Duodenal mucosa (tissue), 2 donors: ENCODE measurements at regions not wholly inside any gene's neighbourhood (a gene's known extent, or its start where the extent isn't known, plus 50 kb on each side); places are given as distances from the start of the nearest gene placed in this dataset.
"Not testable (repeated sequence)": the region's sequence is repeated elsewhere in the genome, so short reads cannot be mapped to it uniquely, and the experiment has no call there.

ENCODE experiments used
- H3K27ac ChIP-seq: one replicate; pipeline ENCODE4 v1.7.0; 2013; ENCODE audit warnings: low read depth, low read length
- H3K27me3 ChIP-seq, 2 donors: one replicate each; pipeline ENCODE4 v1.7.0; 2013; ENCODE audit warnings: low read length in 2 of 2, control low read depth in 1 of 2; ENCODE audit not compliant: insufficient read depth in 2 of 2, control insufficient read depth in 1 of 2
- H3K36me3 ChIP-seq, 2 donors: one replicate each; pipeline ENCODE4 v1.7.0; 2013; ENCODE audit warnings: low read length in 2 of 2, control low read depth in 1 of 2; ENCODE audit not compliant: insufficient read depth in 2 of 2, control insufficient read depth in 1 of 2
- H3K4me1 ChIP-seq, 2 donors: one replicate each; pipeline ENCODE4 v1.7.0; 2013; ENCODE audit warnings: low read length in 2 of 2, control low read depth in 1 of 2; ENCODE audit not compliant: insufficient read depth in 2 of 2, control insufficient read depth in 1 of 2
- H3K4me3 ChIP-seq, 2 donors: one replicate each; pipeline ENCODE4 v1.7.0; 2013; ENCODE audit warnings: low read length in 2 of 2, low read depth in 1 of 2
- H3K9ac ChIP-seq, 2 donors: one replicate each; pipeline ENCODE4 v1.7.0; 2013; ENCODE audit warnings: low read length in 2 of 2, low read depth in 1 of 2
- H3K9me3 ChIP-seq, 2 donors: one replicate each; pipeline ENCODE4 v1.7.0; 2013; ENCODE audit warnings: low read length in 2 of 2, control low read depth in 1 of 2; ENCODE audit not compliant: control insufficient read depth in 1 of 2

DNA sequence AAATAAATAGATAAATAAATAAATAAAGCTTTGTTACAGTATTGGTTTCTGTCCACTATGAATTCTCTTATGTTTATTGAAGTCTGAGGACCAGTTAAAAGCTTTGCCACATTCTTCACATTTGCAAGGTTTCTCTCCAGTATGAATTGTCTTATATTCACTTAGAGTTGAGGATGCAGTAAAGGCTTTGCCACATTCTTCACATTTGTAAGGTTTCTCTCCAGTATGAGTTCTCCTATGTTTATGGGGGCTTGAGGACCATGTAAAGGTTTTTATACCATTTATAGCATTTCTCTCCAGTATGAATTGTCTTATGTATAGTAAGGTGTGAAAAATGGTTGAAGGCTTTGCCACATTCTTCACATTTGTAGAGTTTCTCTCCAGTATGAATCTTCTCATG is 168.3 kb downstream of the ZNF737 start:
- H3K27me3 ChIP-seq: no peaks in the 10 kb centered on the region
- H3K9me3 ChIP-seq: peaks cover 47 to 56% of the 10 kb centered on the region in 2 donors

DNA sequence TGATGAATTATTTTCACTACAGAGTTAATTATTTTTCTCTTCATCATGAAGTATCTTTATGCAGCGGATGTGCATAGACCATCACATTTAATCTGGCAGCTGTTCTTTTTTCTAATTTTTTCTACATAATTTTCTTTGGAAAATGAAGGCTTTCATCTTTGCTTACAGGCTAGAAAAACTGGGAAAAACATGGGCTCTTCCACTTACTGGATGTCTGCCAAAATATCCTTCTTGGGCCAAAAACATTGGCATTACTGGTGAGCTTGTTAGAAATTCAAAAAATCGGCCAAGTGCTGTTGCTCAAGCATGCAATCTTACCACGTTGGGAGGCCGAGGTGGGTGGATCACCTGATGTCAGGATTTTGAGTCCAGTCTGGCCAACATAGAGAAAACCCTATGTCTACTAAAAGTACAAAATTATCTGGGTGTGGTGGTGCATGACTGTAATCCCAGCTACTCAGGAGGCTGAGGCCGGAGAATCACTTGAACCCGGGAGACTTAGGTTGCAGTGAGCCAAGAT is 176.8 kb downstream of the ZNF737 start:
- H3K4me1 ChIP-seq: no peaks in the 10 kb centered on the region
- no peak overlapping the region for H3K4me3 ChIP-seq
- H3K27ac ChIP-seq: no peak overlapping the region
- peaks cover 32 to 35% of the 10 kb centered on the region in 2 donors for H3K9me3 ChIP-seq
- H3K36me3 ChIP-seq: no peaks in the 10 kb centered on the region
- no peak overlapping the region for H3K9ac ChIP-seq
- H3K27me3 ChIP-seq: no peaks in the 10 kb centered on the region

More for the DNA sequence above, 168.3 kb downstream of the ZNF737 start:
- H3K4me1 ChIP-seq: no peaks in the 10 kb centered on the region
- H3K4me3 ChIP-seq: no peak overlapping the region
- H3K27ac ChIP-seq: no peak overlapping the region
- H3K36me3 ChIP-seq: no peaks in the 10 kb centered on the region
- no peak overlapping the region for H3K9ac ChIP-seq

DNA sequence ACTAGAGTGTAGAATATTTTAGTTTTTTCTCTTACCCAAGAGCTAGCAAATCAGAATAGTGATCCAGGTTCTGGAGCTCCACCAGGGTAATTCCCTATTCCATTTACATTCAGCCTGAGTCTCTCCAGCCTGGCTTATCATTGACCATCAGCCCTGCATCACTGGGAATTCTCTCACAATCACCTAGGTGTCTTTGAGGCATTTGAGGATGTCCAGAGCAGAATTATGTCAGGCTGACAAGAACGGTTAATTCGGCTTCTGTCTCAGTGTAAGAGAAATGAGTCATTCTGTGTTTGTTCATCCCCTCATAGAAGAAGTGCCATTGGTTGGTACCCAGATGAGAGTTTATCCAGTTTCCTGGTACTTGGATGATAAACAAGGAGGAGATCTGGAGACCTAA is 180.5 kb downstream of the ZNF737 start:
- Histone ChIP-seq H3K36me3 (no peaks in the 10 kb centered on the region), H3K9ac (no peak overlapping the region), H3K27me3 (no peaks in the 10 kb centered on the region), H3K4me1 (no peaks in the 10 kb centered on the region), H3K27ac (no peak overlapping the region), H3K9me3 (peaks cover 22 to 24% of the 10 kb centered on the region in 2 donors), H3K4me3 (no peak overlapping the region)

- no peak overlapping the region for H3K9ac ChIP-seq
- H3K4me3 ChIP-seq: no peak overlapping the region
- no peaks in the 10 kb centered on the region for H3K36me3 ChIP-seq
- no peaks in the 10 kb centered on the region for H3K27me3 ChIP-seq
- no peaks in the 10 kb centered on the region for H3K4me1 ChIP-seq
- peaks cover 19 to 21% of the 10 kb centered on the region in 2 donors for H3K9me3 ChIP-seq
- H3K27ac ChIP-seq: no peak overlapping the region
Measured at GRCh38 chr19:20371911-20372310, 193.7 kb downstream of the ZNF737 start.

DNA sequence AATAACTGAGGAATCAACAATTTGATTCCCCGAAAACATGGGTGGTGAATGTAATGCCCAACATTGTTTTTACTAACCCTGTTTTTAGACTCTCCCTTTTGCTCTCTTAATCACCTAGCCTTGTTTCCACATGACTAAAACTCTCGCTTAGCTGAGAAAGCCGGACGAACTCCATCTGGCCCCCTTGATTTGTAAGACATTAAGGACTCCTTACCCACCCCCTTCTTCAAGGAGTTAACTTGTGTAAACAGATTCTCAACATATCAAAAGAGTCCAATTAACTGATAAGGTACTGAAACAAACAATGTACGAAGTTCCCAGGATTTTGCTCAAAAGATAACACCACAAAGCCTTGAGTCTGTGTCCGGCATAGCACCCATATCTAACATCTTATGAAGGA is 194.3 kb downstream of the ZNF737 start:
- H3K36me3 ChIP-seq, H3K4me1 ChIP-seq, H3K27me3 ChIP-seq, H3K27ac ChIP-seq, H3K9ac ChIP-seq, H3K4me3 ChIP-seq: not testable (repeated sequence)
- H3K9me3 ChIP-seq: peaks cover 25 to 26% of the 10 kb centered on the region in 2 donors

DNA sequence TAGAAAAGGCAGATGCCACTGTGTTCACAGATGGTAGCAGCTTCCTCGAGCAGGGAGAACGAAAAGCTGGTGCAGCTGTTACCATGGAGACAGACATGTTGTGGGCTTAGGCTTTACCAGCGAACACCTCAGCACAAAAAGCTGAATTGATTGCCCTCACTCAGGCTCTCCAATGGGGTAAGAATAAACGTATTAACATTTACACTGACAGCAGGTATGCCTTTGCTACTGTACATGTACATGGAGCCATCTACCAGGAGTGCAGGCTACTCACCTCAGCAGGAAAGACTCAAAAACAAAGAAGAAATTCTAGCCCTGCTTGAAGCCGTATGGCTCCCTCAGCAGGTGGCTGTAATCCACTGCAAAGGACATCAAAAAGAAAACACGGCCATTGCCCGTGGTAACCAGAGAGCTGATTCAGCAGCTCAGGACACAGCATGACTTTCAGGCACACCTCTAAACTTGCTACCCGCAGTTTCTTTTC is 197.7 kb downstream of the ZNF737 start:
- Histone ChIP-seq H3K27me3 (no peaks in the 10 kb centered on the region), H3K4me1 (no peaks in the 10 kb centered on the region), H3K9ac (no peak overlapping the region), H3K36me3 (no peaks in the 10 kb centered on the region), H3K27ac (no peak overlapping the region), H3K4me3 (no peak overlapping the region), H3K9me3 (peaks cover 24 to 39% of the 10 kb centered on the region in 2 donors)

- H3K27ac ChIP-seq: no peak overlapping the region
- H3K9ac ChIP-seq: no peak overlapping the region
- H3K4me1 ChIP-seq: no peaks in the 10 kb centered on the region
- H3K27me3 ChIP-seq: no peaks in the 10 kb centered on the region
- no peak overlapping the region for H3K4me3 ChIP-seq
- H3K36me3 ChIP-seq: no peaks in the 10 kb centered on the region
- H3K9me3 ChIP-seq: peaks cover 26 to 33% of the 10 kb centered on the region in 2 donors
Measured at GRCh38 chr19:20365146-20365545, 198.1 kb downstream of the ZNF486 start.

DNA sequence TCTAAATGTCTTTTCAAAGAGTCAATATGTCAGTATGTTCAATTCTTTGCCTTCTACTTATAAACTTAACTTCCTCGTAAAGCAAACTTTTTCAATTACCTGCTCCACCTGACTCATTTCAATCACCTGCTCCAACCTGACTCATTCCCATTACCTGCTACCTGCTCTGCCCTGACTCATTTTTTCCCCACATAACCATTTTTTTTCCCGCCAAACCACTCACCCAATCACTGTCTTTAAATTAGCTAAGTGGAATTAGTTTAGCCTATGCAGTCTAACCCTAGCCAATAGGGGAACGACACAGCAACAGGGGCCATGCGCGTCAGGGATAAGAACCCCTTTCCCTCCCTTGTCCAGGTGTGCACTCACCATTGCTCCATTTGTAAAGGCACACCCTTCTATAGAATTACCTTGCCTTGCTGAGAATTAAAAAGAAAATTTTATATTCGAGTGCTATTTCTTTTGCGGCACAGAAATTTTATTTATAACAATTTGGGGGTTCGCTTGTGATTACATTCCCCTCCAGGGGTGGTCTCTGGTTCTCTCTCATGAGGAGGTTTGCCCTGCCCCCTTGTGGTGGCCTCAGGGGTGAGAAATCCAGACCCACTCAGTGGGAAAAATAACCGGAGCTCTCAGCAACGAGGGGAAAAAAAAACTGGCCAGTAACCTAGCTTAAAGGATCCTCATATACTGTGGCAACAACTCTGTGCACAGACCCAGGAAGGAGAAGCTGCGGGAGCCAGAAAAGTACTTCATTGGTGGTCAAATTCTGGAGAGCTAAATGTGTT is 193.1 kb downstream of the ZNF486 start:
- no peaks in the 10 kb centered on the region for H3K27me3 ChIP-seq
- no peaks in the 10 kb centered on the region for H3K4me1 ChIP-seq
- H3K9ac ChIP-seq: no peak overlapping the region
- H3K36me3 ChIP-seq: no peaks in the 10 kb centered on the region
- peaks cover 16 to 23% of the 10 kb centered on the region in 2 donors for H3K9me3 ChIP-seq
- H3K27ac ChIP-seq: no peak overlapping the region
- H3K4me3 ChIP-seq: no peak overlapping the region

GRCh38 chr19:20358841-20359465 is 191.9 kb downstream of the ZNF486 start:
- H3K4me1 ChIP-seq, H3K27me3 ChIP-seq, H3K9ac ChIP-seq, H3K36me3 ChIP-seq, H3K27ac ChIP-seq, H3K4me3 ChIP-seq: not testable (repeated sequence)
- peaks cover 9 to 17% of the 10 kb centered on the region in 2 donors for H3K9me3 ChIP-seq

DNA sequence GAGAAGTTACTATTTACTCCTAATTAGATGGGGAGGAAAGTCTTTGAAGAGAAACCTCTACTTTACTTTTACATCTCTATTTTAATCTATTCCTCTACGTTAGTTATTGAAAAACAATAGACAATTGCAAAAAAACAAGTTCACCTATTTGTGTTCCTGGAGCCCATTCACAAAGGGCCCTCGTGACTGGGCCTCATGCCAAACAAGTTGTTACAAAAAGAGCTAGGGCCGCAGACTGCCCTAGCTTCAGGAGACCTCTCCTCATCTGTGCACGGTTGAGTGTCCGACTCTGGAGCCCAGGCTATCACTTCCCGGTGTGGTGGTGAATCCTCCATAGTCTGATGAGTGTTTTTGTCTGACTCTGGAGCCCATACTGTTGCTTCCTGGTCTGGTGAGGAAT is 190.9 kb downstream of the ZNF486 start:
- Histone ChIP-seq H3K36me3 (no peaks in the 10 kb centered on the region), H3K27ac (no peak overlapping the region), H3K4me1 (no peaks in the 10 kb centered on the region), H3K9ac (no peak overlapping the region), H3K9me3 (peaks cover 0 to 15% of the 10 kb centered on the region in 2 donors), H3K27me3 (no peaks in the 10 kb centered on the region), H3K4me3 (no peak overlapping the region)
